A549 (cell line): ENCODE measurements at regions not wholly inside any gene's neighbourhood (a gene's known extent, or its start where the extent isn't known, plus 50 kb on each side); places are given as distances from the start of the nearest gene placed in this dataset.

Experiments used
- CHD4 ChIP-seq: fragments of 200-600 bp; sonication (generic); IDR thresholded peaks from 2 replicates; pipeline ENCODE4 v1.6.1; 2016; ENCODE audit warnings: antibody characterized with exemption, mild to moderate bottlenecking, borderline replicate concordance
- EP300 ChIP-seq, 2 experiments: fragments of >200 bp; sonication (Bioruptor Twin); formaldehyde crosslinking; IDR thresholded peaks; 2 replicates in 1 of 2; 3 replicates in 1 of 2; pipeline ENCODE4 v1.6.1; 2016 to 2017
- GATA3 ChIP-seq: IDR thresholded peaks from 2 replicates; pipeline ENCODE4 v1.6.1; 2012; ENCODE audit warnings: borderline replicate concordance
- RAD21 ChIP-seq, 2 experiments: fragments of >200 bp in 1 of 2; sonication (Bioruptor Twin) in 1 of 2; formaldehyde crosslinking in 1 of 2; IDR thresholded peaks in 1 of 2; conservative IDR thresholded peaks in 1 of 2; 2 replicates in 1 of 2; 3 replicates in 1 of 2; pipeline ENCODE4 v1.6.1; 2012 to 2018; ENCODE audit warnings: inconsistent platforms in 1 of 2
- RCOR1 ChIP-seq: fragments of 150-350 bp; IDR thresholded peaks from 2 replicates; pipeline ENCODE4 v1.6.1; 2014; ENCODE audit warnings: antibody characterized with exemption, low read length, low read depth
- ZNF302 ChIP-seq: fragments of 250-450 bp; sonication (Bioruptor Pico); IDR thresholded peaks from 2 replicates; pipeline ENCODE4 v1.9.0; 2021; ENCODE audit warnings: inconsistent platforms, mild to moderate bottlenecking, moderate library complexity
- TF ChIP-seq, protein P1 (sequence below): fragments of >200 bp; sonication (Bioruptor Twin); formaldehyde crosslinking; IDR thresholded peaks from 3 replicates; pipeline ENCODE4 v1.5.1; 2016
- TF ChIP-seq, protein P2 (sequence below): fragments of 200-600 bp; sonication (generic); IDR thresholded peaks from 2 replicates; pipeline ENCODE4 v1.6.1; 2016; ENCODE audit warnings: antibody characterized with exemption, mild to moderate bottlenecking, moderate library complexity
- TF ChIP-seq, protein P3 (sequence below): IDR thresholded peaks from 2 replicates; pipeline ENCODE4 v1.6.1; 2012

DNA sequence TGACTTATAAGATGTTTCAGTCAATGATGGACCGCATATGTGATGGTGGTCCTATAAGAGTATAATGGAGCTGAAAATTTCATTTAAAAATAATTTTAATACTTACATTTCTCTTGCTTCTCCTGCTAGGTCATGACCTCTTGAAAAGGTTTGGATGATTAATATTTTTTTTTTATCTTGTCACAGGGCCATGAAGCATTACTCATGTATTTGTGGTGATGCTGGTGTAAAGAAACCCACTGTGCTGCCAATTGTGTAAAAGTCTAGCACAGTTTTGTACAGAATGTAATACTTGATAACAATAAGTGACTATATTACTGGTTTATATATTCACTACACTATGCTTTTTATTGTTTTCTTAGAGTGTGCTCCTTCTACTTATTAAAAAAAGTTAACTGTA is 124.2 kb upstream of the CELF4 start:
- TF ChIP-seq, protein P1, sequence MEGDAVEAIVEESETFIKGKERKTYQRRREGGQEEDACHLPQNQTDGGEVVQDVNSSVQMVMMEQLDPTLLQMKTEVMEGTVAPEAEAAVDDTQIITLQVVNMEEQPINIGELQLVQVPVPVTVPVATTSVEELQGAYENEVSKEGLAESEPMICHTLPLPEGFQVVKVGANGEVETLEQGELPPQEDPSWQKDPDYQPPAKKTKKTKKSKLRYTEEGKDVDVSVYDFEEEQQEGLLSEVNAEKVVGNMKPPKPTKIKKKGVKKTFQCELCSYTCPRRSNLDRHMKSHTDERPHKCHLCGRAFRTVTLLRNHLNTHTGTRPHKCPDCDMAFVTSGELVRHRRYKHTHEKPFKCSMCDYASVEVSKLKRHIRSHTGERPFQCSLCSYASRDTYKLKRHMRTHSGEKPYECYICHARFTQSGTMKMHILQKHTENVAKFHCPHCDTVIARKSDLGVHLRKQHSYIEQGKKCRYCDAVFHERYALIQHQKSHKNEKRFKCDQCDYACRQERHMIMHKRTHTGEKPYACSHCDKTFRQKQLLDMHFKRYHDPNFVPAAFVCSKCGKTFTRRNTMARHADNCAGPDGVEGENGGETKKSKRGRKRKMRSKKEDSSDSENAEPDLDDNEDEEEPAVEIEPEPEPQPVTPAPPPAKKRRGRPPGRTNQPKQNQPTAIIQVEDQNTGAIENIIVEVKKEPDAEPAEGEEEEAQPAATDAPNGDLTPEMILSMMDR, result no peak
- TF ChIP-seq, protein P2, sequence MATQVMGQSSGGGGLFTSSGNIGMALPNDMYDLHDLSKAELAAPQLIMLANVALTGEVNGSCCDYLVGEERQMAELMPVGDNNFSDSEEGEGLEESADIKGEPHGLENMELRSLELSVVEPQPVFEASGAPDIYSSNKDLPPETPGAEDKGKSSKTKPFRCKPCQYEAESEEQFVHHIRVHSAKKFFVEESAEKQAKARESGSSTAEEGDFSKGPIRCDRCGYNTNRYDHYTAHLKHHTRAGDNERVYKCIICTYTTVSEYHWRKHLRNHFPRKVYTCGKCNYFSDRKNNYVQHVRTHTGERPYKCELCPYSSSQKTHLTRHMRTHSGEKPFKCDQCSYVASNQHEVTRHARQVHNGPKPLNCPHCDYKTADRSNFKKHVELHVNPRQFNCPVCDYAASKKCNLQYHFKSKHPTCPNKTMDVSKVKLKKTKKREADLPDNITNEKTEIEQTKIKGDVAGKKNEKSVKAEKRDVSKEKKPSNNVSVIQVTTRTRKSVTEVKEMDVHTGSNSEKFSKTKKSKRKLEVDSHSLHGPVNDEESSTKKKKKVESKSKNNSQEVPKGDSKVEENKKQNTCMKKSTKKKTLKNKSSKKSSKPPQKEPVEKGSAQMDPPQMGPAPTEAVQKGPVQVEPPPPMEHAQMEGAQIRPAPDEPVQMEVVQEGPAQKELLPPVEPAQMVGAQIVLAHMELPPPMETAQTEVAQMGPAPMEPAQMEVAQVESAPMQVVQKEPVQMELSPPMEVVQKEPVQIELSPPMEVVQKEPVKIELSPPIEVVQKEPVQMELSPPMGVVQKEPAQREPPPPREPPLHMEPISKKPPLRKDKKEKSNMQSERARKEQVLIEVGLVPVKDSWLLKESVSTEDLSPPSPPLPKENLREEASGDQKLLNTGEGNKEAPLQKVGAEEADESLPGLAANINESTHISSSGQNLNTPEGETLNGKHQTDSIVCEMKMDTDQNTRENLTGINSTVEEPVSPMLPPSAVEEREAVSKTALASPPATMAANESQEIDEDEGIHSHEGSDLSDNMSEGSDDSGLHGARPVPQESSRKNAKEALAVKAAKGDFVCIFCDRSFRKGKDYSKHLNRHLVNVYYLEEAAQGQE, result no peak
- TF ChIP-seq EP300 (IDR thresholded peaks at IDR 0.05) (no peak), ZNF302 (CRISPR knock-in tag) (no peak), CHD4 (no peak), RCOR1 (no peak), GATA3 (no peak), RAD21 (conservative IDR thresholded peaks at IDR 0.05 in 1 of 2, IDR thresholded peaks at IDR 0.05 in 1 of 2) (no peak)
- TF ChIP-seq, protein P3, sequence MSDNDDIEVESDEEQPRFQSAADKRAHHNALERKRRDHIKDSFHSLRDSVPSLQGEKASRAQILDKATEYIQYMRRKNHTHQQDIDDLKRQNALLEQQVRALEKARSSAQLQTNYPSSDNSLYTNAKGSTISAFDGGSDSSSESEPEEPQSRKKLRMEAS, result no peak
